ENCODE measurements at regions not wholly inside any gene's neighbourhood (a gene's known extent, or its start where the extent isn't known, plus 50 kb on each side); places are given as distances from the start of the nearest gene placed in this dataset.

DNA sequence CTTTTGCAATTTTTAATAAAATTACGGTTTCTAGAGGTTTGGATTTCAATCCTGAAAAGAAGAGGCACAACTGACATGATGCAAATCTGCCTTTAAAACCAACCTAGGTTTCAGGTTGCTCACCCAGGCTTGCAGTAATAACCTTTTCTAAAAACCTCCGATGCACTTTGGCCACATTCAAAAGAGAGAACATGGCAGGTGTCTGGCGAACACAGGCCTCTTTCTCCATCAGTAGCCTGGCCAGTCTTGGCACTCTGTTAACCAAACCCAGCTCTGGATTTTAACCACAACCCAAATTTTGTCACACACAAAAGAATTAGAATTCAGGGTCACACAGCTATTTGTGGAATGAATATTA lies 55.8 kb upstream of the MAFB start:
- H3K9me3 Mint-ChIP-seq: no peaks in the 10 kb centered on the region
- peaks cover 17% of the 10 kb centered on the region for H3K4me1 Mint-ChIP-seq
- no peak for TF ChIP-seq CTCF (IDR thresholded peaks at IDR 0.05)
- H3K36me3 Mint-ChIP-seq (ENCODE audit: low read depth): no peaks in the 10 kb centered on the region
- no peak overlapping the region for H3K27ac Mint-ChIP-seq
- no peak overlapping the region for H3K4me3 Mint-ChIP-seq
- no peak for DNase-seq
- peaks cover 53% of the 10 kb centered on the region for H3K27me3 Mint-ChIP-seq (ENCODE audit: low read depth, poor library complexity)

DNA sequence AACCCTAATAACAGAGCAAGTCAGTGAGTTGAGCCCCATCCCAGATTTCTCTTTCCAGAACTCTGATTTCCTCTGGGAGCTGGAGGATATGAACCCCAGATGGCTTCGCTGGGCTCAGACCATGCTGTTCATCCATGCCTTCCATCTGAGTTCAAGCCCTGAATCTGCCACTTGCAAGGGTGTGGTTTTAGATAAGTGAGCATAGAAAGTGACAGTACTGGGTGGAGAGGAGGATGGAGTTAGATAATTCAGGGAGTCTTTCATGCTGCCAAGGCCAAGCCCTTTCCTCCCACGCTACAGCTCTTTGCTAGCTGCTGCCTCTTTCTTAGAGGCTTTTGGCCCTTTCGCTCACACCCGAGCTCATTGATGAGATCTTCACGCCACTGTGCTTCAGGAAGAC lies 57.2 kb upstream of the MAFB start:
- Mint-ChIP-seq H3K36me3 (ENCODE audit: low read depth) (no peaks in the 10 kb centered on the region), H3K27me3 (ENCODE audit: low read depth, poor library complexity) (peaks cover 61% of the 10 kb centered on the region), H3K27ac (no peak overlapping the region), H3K4me1 (peaks cover 15% of the 10 kb centered on the region), H3K9me3 (no peaks in the 10 kb centered on the region), H3K4me3 (no peak overlapping the region)
- TF ChIP-seq CTCF (IDR thresholded peaks at IDR 0.05): no peak
- DNase-seq: no peak

DNA sequence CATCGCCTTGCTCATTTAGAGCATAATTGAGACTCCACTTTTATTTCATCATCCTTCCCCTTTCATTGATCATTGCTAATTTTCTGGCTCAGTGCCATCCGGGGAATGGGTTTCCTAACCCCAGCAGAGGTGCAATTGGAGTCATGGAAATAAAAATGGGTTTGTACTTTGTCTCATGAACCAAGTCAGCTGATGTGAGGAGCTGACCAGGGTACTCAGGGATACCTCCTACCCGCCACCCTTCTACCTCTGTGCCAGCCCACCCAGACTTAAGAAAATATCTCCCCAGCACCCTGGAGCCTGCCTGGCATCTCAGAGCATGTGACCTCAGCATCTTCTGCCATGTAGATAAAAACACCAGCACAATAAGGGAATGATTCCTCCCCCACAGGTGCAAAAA lies 59.1 kb upstream of the MAFB start:
- no peak for DNase-seq
- Mint-ChIP-seq H3K27me3 (ENCODE audit: low read depth, poor library complexity) (peaks cover 60% of the 10 kb centered on the region), H3K27ac (no peak overlapping the region), H3K4me3 (no peak overlapping the region), H3K9me3 (no peaks in the 10 kb centered on the region), H3K36me3 (ENCODE audit: low read depth) (no peaks in the 10 kb centered on the region), H3K4me1 (peaks cover 15% of the 10 kb centered on the region)
- TF ChIP-seq CTCF (IDR thresholded peaks at IDR 0.05): no peak

GRCh38 chr20:40749985-40750506 lies 61.0 kb upstream of the MAFB start:
- Mint-ChIP-seq H3K4me3 (no peak overlapping the region), H3K27ac (no peak overlapping the region), H3K9me3 (no peaks in the 10 kb centered on the region), H3K27me3 (ENCODE audit: low read depth, poor library complexity) (peaks cover 48% of the 10 kb centered on the region), H3K4me1 (peaks cover 19% of the 10 kb centered on the region), H3K36me3 (ENCODE audit: low read depth) (no peaks in the 10 kb centered on the region)
- DNase-seq: no peak
- TF ChIP-seq CTCF (IDR thresholded peaks at IDR 0.05): no peak

- TF ChIP-seq CTCF (IDR thresholded peaks at IDR 0.05): no peak
- Mint-ChIP-seq H3K36me3 (ENCODE audit: low read depth) (no peaks in the 10 kb centered on the region), H3K9me3 (no peaks in the 10 kb centered on the region), H3K27ac (no peak overlapping the region), H3K27me3 (ENCODE audit: low read depth, poor library complexity) (peaks cover 44% of the 10 kb centered on the region), H3K4me1 (peaks cover 21% of the 10 kb centered on the region), H3K4me3 (no peak overlapping the region)
- DNase-seq: no peak
Measured at GRCh38 chr20:40750541-40751035, 61.6 kb upstream of the MAFB start.

DNA sequence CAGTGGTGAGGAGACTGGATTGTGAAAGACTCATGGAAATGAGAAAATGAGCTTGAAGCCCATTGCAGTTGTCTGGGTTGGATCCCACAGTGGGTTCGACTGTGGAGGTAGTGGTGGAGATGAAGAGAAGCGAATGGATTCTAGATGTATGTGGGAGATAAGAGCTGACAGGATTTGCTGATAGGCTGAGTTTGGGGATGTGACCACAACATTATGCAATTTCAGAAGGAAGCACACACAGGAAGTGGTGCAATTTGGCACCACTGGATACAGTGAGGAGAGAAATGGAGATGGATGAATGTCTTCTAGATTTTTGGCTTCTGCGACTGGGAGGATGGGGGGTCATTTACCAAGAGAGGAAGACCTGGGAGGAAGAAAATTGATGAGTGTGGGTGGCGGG lies 64.4 kb upstream of the MAFB start:
- no peaks in the 10 kb centered on the region for H3K36me3 Mint-ChIP-seq (ENCODE audit: low read depth)
- TF ChIP-seq CTCF (IDR thresholded peaks at IDR 0.05): no peak
- peaks cover 24% of the 10 kb centered on the region for H3K4me1 Mint-ChIP-seq
- no peak for DNase-seq
- H3K4me3 Mint-ChIP-seq: no peak overlapping the region
- H3K9me3 Mint-ChIP-seq: no peaks in the 10 kb centered on the region
- H3K27me3 Mint-ChIP-seq (ENCODE audit: low read depth, poor library complexity): peaks cover 16% of the 10 kb centered on the region
- no peak overlapping the region for H3K27ac Mint-ChIP-seq

Data from nephron progenitor cell (in vitro differentiated cells).